Right cardiac atrium (tissue), 5 donors: ENCODE measurements at regions not wholly inside any gene's neighbourhood (a gene's known extent, or its start where the extent isn't known, plus 50 kb on each side); places are given as distances from the start of the nearest gene placed in this dataset.

Experiments
- ATAC-seq, 2 donors: fragments of 200-7000 bp; cut with Tn5 transposase; one replicate each; pipeline versions ENCODE4 v1.8.0 to v1.9.1; 2020; ENCODE audit warnings: moderate library complexity in 2 of 2, mild to moderate bottlenecking in 1 of 2
- DNase-seq, 3 donors: peaks; one replicate each; pipeline ENCODE4 v3.0.0-alpha.2; 2020
- H3K27ac ChIP-seq: one replicate; pipeline ENCODE4 v1.5.1; 2013; ENCODE audit warnings: mild to moderate bottlenecking, low read length, control low read depth, moderate library complexity
- H3K27me3 ChIP-seq: one replicate; pipeline ENCODE4 v1.6.1; 2013; ENCODE audit not compliant: control insufficient read depth, insufficient read depth
- H3K4me1 ChIP-seq: one replicate; pipeline ENCODE4 v1.6.1; 2013; ENCODE audit warnings: low read length; ENCODE audit not compliant: control insufficient read depth, insufficient read depth
- H3K4me3 ChIP-seq: one replicate; pipeline ENCODE4 v1.5.1; 2013; ENCODE audit warnings: low read length, control low read depth
- H3K9me3 ChIP-seq: one replicate; pipeline ENCODE4 v1.6.1; 2013; ENCODE audit warnings: low read length; ENCODE audit not compliant: control insufficient read depth
- WGBS: extraction: QIAGEN DNeasy Blood & Tissue Kit; methylation state at CpG from one replicate; pipeline ENCODE4 v1.1.7; 2013; 5-methylcytosine and 5-hydroxymethylcytosine counted together
- intact Hi-C, 4 donors: fragments of 100-400 bp; cut with DNase I; formaldehyde crosslinking; loops; one replicate each; pipeline versions ENCODE4 v1.11.0 to v1.14.0; 2022 to 2023
- donor health status: healthy with polysubstance abuse.
- donor health status: DM: no; HTN: yes; CAD: no.
- donor health status: DM: no; HTN: no; CAD: no.
- donor health status: DM: no; HTN: yes; CAD: no; lungs with severe emphysema.
- donor health status: DM: yes; HTN: yes; CAD: no.

- Histone ChIP-seq H3K27ac (no peak overlapping the region), H3K27me3 (no peaks in the 10 kb centered on the region), H3K4me1 (no peaks in the 10 kb centered on the region), H3K9me3 (no peaks in the 10 kb centered on the region), H3K4me3 (no peak overlapping the region)
- no peak for DNase-seq
- ATAC-seq: no peak
- WGBS: 47% methylated on average over 13 of the region's 13 CpGs
- intact Hi-C loops: no loop called here
Observed at GRCh38 chr6:15804164-15805154, 141.6 kb upstream of the DTNBP1 start.

GRCh38 chr6:15802466-15802865, 139.6 kb upstream of the DTNBP1 start:
- ATAC-seq: no peak
- no peaks in the 10 kb centered on the region for H3K27me3 ChIP-seq
- no peak overlapping the region for H3K27ac ChIP-seq
- H3K4me3 ChIP-seq: no peak overlapping the region
- intact Hi-C loops: no loop called here
- no peaks in the 10 kb centered on the region for H3K9me3 ChIP-seq
- no peak for DNase-seq
- 84% methylated on average over 5 of the region's 5 CpGs for WGBS
- H3K4me1 ChIP-seq: no peaks in the 10 kb centered on the region

GRCh38 chr6:15801912-15802311, 139.1 kb upstream of the DTNBP1 start:
- H3K4me3 ChIP-seq: no peak overlapping the region
- 88% methylated on average over 7 of the region's 7 CpGs for WGBS
- DNase-seq: no peak
- ATAC-seq: no peak
- H3K9me3 ChIP-seq: no peaks in the 10 kb centered on the region
- H3K27ac ChIP-seq: no peak overlapping the region
- H3K27me3 ChIP-seq: no peaks in the 10 kb centered on the region
- H3K4me1 ChIP-seq: peaks cover under 1% of the 10 kb centered on the region
- intact Hi-C loops: no loop called here

GRCh38 chr6:15800841-15801617, 138.2 kb upstream of the DTNBP1 start:
- no peaks in the 10 kb centered on the region for H3K9me3 ChIP-seq
- H3K4me1 ChIP-seq: peaks cover 6% of the 10 kb centered on the region
- no peak overlapping the region for H3K27ac ChIP-seq
- intact Hi-C loops: no loop called here
- no peak overlapping the region for H3K4me3 ChIP-seq
- 93% methylated on average over 11 of the region's 11 CpGs for WGBS
- DNase-seq (no peak), ATAC-seq (no peak)
- H3K27me3 ChIP-seq: no peaks in the 10 kb centered on the region

GRCh38 chr6:15798533-15799255, 135.9 kb upstream of the DTNBP1 start:
- H3K9me3 ChIP-seq: no peaks in the 10 kb centered on the region
- H3K4me3 ChIP-seq: no peak overlapping the region
- no peak overlapping the region for H3K27ac ChIP-seq
- DNase-seq: no peak
- no peaks in the 10 kb centered on the region for H3K27me3 ChIP-seq
- peaks cover 6% of the 10 kb centered on the region for H3K4me1 ChIP-seq
- 73% methylated on average over 2 of the region's 2 CpGs for WGBS
- intact Hi-C loops: no loop called here
- no peak for ATAC-seq

- peaks cover 6% of the 10 kb centered on the region for H3K4me1 ChIP-seq
- no peak for DNase-seq
- H3K4me3 ChIP-seq: no peak overlapping the region
- peak overlapping the region; percentile 88 for H3K27ac ChIP-seq
- intact Hi-C loops: no loop called here
- 90% methylated on average over 5 of the region's 5 CpGs for WGBS
- no peaks in the 10 kb centered on the region for H3K9me3 ChIP-seq
- no peaks in the 10 kb centered on the region for H3K27me3 ChIP-seq
- no peak for ATAC-seq
Observed at GRCh38 chr6:15796844-15797243, 134.0 kb upstream of the DTNBP1 start.

GRCh38 chr6:15796130-15796771, 133.4 kb upstream of the DTNBP1 start:
- intact Hi-C loops: no loop called here
- 54% methylated on average over 7 of the region's 7 CpGs for WGBS
- no peak overlapping the region for H3K4me3 ChIP-seq
- peaks cover 6% of the 10 kb centered on the region for H3K4me1 ChIP-seq
- no peak for DNase-seq
- peak; percentile 72 to 84 for ATAC-seq
- peak overlapping the region; percentile 97 for H3K27ac ChIP-seq
- no peaks in the 10 kb centered on the region for H3K27me3 ChIP-seq
- H3K9me3 ChIP-seq: no peaks in the 10 kb centered on the region

GRCh38 chr6:15793826-15794225, 131.0 kb upstream of the DTNBP1 start:
- Histone ChIP-seq H3K9me3 (no peaks in the 10 kb centered on the region), H3K4me3 (no peak overlapping the region), H3K27ac (no peak overlapping the region), H3K27me3 (no peaks in the 10 kb centered on the region), H3K4me1 (peaks cover 6% of the 10 kb centered on the region)
- intact Hi-C loops: no loop called here
- DNase-seq (no peak), ATAC-seq (no peak)

- intact Hi-C loops: no loop called here
- no peaks in the 10 kb centered on the region for H3K9me3 ChIP-seq
- H3K4me3 ChIP-seq: no peak overlapping the region
- H3K27ac ChIP-seq: peak overlapping the region; percentile 10
- 45% methylated on average over 4 of the region's 4 CpGs for WGBS
- H3K4me1 ChIP-seq: peaks cover 6% of the 10 kb centered on the region
- DNase-seq: no peak
- H3K27me3 ChIP-seq: no peaks in the 10 kb centered on the region
- peak; percentile 56 to 71 for ATAC-seq
Observed at GRCh38 chr6:15793288-15793687, 130.5 kb upstream of the DTNBP1 start.

GRCh38 chr6:15792842-15793241, 130.0 kb upstream of the DTNBP1 start:
- H3K27ac ChIP-seq: no peak overlapping the region
- DNase-seq (no peak), ATAC-seq (no peak)
- no peaks in the 10 kb centered on the region for H3K9me3 ChIP-seq
- intact Hi-C loops: no loop called here
- no peaks in the 10 kb centered on the region for H3K27me3 ChIP-seq
- peaks cover 6% of the 10 kb centered on the region for H3K4me1 ChIP-seq
- H3K4me3 ChIP-seq: no peak overlapping the region
